PC-3 (cell line): ENCODE measurements at regions not wholly inside any gene's neighbourhood (a gene's known extent, or its start where the extent isn't known, plus 50 kb on each side); places are given as distances from the start of the nearest gene placed in this dataset.

ENCODE experiments used
- EZH2 ChIP-seq: fragments of 300-600 bp; sonication (generic); IDR thresholded peaks from one replicate; pipeline ENCODE4 v1.6.1; 2017; ENCODE audit warnings: antibody characterized with exemption, mild to moderate bottlenecking, low read length; ENCODE audit not compliant: unreplicated experiment
- EZH2phosphoT487 ChIP-seq: fragments of 300-600 bp; sonication (generic); IDR thresholded peaks from 2 replicates; pipeline ENCODE4 v1.6.1; 2018; ENCODE audit warnings: mild to moderate bottlenecking, antibody characterized with exemption, low read length, borderline replicate concordance
- TF ChIP-seq, protein P1 (sequence below): fragments of 300-600 bp; sonication (generic); conservative IDR thresholded peaks from 2 replicates; pipeline ENCODE4 v1.5.1; 2017; ENCODE audit warnings: antibody characterized with exemption, low read depth, mild to moderate bottlenecking, low read length

DNA sequence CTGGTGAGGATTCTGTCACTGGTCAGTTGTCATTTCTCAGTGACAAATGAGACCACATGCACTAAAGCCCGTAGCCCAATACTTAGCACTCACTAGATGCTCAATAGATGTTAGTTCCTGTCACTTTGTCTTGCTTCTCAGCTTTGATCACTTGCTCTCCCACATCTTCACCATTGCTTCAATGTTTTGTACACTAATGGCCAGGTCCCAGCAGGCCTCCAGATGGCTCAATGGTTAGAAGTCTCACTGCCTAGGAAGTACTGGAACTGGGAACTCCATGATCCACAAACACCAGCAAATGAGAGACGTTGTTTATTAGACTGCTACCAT, 502.8 kb upstream of the JARID2 start:
- no peak for TF ChIP-seq EZH2
- TF ChIP-seq, protein P1, sequence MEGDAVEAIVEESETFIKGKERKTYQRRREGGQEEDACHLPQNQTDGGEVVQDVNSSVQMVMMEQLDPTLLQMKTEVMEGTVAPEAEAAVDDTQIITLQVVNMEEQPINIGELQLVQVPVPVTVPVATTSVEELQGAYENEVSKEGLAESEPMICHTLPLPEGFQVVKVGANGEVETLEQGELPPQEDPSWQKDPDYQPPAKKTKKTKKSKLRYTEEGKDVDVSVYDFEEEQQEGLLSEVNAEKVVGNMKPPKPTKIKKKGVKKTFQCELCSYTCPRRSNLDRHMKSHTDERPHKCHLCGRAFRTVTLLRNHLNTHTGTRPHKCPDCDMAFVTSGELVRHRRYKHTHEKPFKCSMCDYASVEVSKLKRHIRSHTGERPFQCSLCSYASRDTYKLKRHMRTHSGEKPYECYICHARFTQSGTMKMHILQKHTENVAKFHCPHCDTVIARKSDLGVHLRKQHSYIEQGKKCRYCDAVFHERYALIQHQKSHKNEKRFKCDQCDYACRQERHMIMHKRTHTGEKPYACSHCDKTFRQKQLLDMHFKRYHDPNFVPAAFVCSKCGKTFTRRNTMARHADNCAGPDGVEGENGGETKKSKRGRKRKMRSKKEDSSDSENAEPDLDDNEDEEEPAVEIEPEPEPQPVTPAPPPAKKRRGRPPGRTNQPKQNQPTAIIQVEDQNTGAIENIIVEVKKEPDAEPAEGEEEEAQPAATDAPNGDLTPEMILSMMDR, result no peak
- TF ChIP-seq EZH2phosphoT487, result no peak
